Activated T-cell treated with anti-CD3 and anti-CD28 coated beads for 48 hours (primary cell): ENCODE measurements at regions not wholly inside any gene's neighbourhood (a gene's known extent, or its start where the extent isn't known, plus 50 kb on each side); places are given as distances from the start of the nearest gene placed in this dataset.
"Not testable (repeated sequence)": the region's sequence is repeated elsewhere in the genome, so short reads cannot be mapped to it uniquely, and the experiment has no call there.

Experiments
- DNase-seq: peaks from one replicate; pipeline ENCODE4 v3.0.0-alpha.2; 2020; ENCODE audit warnings: low read depth

DNA sequence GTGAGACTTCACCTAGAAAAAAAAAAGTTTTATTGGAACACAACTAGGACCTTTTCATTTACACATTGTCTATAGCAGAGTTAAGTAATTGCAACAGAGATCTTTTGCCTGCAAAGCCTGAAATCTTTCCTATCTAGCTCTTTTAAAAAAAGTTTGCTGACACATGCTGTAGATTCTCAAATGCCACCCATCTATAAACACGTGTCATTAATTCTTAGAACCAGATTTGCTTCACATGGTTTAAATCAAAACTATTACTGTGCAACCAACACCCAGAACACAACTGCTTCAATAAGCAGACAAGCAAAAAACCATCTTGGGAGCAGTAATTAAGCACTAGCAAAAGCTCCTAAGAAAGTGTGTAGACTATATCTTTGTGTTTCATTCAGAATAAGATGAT lies 55.0 kb downstream of the OXSM start:
- DNase-seq, result no peak

DNA sequence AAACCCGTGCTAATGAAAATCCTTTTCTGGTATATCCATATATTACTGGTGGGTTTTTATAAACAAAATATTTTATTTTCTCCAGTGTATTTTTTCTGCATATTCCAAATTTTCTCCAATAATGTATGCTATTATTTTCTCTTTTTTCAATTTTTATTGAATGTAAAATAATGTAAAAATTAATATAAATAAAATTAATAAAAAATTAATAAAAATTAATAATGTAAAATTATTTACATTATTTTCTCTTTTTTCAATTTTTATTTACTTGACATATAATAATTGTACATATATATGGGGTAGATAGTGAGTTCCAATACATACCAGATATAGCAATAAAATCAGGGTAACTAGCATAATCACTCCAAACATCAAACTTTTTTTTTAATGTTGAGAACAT lies 56.4 kb downstream of the OXSM start:
- no peak for DNase-seq

DNA sequence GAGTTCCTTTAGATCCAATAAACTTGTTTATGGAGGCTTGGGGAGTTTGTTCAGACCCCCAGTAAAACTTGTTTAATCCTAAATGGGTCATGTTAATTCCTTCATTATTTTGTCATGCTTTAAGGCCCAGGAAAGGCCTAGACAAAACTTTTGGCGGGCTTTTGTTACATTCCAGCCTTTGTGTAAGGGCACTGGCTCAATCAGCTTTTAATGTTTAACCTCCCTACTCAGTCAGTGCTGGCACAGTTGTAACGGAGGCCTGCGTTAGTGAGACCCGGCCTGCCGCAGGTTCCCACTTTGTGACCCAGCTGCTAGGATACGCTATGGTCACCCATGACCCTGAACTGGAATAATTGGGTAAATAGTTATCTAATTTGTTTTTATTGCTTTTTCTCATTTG lies 59.2 kb downstream of the OXSM start:
- no peak for DNase-seq

DNA sequence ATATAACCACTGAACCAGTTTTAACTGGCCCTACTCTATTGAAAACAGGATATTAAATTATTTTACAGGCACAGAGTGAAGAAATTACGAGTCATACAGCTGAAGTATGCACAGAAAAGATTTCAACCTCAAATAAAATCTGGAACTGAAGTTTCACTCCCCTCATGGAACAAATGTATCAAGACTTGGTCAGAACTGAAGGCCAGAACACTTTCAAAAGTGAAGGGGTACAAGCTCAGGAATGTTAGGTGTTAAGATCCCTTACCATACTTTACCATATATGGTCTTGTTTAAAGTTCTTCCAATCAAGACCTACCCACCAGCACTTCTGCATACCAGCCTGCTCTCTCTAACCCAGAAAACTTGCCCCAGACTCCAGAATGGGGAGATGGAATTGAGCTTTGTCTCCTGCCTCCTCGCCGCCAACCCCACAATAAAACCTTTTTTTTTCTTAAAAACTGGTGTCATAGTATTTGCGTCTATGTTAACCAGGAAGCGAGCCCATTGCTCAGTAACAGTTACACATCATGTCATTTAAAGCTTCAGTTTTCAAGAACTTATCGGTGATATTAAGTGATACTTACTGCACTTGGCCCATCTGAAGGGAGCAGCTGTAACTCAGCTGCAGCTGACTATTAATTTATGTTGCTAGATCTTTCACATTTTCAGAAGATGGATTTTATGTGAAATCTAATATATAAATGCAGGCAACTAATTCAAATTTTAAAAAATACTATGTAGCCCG lies 59.9 kb downstream of the OXSM start:
- no peak for DNase-seq

DNA sequence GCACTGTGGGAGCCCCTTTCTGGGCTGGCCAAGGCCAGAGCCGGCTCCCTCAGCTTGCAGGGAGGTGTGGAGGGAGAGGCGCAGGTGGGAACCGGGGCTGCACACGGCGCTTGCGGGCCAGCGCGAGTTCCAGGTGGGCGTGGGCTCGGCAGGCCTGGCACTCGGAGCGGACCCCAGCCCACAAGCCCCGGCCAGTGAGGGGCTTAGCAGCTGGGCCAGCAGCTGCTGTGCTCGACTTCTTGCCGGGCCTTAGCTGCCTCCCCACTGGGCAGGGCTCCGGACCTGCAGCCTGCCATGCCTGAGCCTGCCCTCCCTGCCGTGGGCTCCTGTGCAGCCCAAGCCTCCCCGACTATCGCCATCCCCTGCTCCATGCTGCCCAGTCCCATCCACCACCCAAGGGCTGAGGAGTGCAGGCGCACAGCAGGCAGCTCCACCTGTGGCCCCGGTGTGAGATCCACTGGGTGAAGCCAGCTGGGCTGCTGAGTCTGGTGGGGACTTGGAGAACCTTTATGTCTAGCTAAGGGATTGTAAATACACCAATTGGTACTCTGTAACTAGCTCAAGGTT lies 61.9 kb downstream of the OXSM start:
- DNase-seq, result not testable (repeated sequence)

DNA sequence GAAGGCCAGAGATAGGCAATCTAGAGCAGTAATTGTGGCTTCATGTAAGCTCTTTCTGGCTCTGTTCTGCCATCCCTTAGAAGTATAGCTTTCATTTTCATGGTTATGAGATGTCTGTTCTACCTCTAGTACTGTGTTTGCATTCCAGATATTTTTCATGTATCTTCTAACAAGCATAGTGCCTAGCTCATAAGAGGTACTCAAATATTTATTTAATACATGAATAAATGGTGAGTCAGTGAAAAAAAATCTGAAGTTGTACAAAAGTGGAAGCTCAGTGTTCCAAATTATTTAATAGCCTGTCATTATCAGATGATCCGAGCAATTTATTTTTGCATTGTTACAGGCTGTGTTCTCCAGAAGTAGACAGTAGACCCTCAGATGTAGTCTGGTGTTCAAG lies 64.3 kb downstream of the OXSM start:
- no peak for DNase-seq

DNA sequence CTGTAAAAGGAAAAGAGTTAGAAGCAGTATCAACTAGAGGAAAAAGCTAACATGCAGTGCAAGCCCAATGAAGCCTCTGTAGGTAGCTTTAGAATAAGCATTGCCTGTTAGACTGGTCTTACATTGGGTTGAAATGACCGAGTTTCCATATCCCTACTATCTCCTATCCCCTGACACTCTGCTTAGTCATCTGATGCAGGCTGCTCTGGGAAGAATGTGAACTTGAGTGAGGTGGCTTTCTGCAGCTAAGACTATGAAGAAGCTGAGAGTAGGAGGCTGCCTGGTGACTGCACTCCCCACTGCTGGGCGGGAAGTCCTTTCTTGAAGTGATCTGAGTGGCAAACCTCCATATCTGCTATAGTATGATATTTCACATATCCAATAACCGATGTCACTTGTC lies 64.7 kb downstream of the OXSM start:
- no peak for DNase-seq

DNA sequence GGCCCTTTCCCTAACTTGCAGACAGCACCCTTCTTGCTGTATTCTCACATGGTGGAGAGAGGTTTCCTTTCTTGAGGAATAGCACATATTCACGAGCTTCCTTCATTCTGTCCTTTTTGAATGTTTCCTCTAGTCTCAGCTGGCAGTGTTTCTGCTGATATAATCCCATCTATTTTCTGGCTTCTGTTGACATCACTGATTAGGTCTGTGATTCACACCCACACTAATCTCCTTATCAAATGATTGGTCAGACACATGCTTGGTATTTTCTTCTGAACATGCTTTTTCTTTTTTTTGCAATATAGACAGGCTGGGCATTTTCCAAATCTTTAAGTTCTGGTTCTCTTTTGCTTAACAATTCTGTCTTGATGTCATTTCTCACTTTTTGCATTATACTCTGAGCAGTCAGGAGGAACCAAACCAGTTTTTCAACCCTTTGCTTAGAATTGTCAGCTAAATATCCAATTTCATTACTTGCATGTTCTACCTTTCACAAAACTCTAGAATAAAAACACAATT lies 65.4 kb downstream of the OXSM start:
- no peak for DNase-seq

DNA sequence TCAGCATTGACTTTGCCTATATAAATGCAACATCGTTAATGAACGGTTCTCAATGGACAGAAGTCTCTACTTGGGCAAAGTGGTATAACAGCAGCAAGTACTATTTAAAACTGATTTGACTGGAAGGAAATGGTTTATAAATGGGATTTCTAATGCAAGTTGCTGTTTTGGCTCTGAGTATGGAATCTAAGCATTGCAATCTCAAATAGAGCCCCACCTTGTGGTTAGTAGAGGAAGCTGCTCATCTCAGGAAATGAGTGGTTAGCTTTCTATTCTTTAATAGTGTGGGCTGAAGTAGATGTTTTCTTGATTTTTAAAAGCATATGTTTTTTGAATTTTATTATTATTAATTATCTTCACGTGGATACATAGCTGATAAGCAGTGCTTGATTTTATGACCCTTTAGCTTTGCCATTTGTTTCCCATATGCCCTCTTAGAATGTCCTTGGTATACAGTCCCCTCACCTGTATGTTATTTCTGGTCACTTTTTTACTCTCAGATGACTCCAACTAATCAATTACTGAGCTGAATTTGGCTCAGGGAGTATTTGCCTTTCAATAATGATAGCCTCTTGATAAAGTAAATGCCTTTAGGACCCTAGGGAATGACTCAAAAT lies 67.1 kb downstream of the OXSM start:
- no peak for DNase-seq

DNA sequence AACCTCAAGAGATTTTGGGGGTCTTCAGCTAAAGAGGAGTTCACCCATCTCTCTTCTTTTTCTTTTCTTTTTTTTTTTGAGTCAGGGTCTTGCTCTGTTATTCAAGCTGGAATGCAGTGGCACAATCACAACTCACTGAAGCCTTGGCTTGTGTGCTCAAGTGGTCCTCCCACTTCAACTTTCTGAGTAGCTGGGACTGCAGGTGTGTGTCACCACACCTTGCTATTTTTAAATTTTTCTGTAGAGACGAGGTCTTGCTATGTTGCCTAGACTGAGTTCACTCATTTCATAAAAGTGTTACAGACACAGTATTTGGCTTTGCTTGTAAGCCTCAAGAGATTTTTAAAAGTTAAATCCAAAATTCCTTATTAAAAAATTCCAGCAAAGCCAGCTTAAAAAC lies 71.7 kb downstream of the OXSM start:
- no peak for DNase-seq

DNA sequence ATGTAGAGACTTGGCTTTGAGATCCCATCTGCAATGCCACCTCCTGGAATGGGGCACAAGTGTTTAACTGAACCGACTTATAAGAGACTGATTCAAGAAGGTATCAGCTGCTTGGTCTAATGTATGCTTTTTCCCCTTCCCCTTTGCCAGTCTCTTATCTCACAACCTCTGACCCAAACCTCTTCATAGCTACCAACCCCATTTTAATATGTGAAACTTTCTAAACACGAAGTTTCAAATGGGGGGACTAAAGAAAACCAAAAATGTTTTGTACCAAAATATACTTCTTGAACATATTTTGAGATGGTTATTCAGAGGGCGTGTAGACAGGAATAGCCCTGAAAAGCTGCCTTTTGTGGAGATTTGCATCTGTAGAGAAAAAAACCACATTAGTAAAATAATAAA lies 73.1 kb downstream of the OXSM start:
- no peak for DNase-seq

DNA sequence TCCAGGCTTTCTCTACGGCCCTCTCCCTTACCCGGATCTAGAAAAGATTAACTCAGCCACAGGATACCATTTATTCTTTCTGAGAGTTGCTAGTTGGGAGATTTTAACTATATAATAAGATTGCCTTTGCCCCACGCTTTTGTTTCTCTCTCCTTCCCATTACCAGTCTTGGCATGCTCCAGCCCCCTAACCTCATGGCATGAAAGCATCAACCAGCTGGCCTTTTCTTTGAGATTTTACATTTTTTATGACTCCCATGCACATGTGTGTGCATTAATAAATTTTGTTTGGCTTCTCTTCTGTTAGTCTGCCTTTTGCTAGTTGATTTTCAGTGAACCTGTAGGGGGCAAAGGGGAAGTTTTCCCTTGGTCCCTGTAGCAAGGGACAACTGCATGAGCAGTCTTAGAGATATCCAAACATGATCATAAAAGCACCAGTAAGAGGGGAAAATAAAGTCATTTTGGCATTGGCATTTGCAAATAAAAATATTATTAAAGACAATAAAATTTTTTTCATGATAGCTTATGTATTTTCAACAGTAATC lies 73.6 kb downstream of the OXSM start:
- DNase-seq, result no peak

DNA sequence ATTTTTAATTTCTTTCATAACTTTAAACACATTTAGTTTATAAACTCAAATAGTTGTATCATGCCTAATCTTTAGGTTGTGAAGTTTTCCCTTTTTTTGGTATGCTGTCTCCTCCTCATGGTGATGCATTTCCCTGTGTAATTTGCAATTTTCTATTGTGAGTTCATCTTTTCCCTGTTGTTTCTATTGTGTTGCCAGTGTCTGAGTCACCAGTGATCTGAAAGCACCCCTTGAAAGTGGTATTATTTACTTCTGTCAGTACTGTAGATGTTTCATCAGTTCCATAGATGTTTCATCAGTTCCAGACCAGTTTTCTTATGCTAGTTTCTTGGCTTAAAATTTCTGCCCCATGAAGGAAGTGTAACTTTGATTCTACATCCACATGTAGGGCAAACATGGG lies 80.6 kb downstream of the OXSM start:
- no peak for DNase-seq

DNA sequence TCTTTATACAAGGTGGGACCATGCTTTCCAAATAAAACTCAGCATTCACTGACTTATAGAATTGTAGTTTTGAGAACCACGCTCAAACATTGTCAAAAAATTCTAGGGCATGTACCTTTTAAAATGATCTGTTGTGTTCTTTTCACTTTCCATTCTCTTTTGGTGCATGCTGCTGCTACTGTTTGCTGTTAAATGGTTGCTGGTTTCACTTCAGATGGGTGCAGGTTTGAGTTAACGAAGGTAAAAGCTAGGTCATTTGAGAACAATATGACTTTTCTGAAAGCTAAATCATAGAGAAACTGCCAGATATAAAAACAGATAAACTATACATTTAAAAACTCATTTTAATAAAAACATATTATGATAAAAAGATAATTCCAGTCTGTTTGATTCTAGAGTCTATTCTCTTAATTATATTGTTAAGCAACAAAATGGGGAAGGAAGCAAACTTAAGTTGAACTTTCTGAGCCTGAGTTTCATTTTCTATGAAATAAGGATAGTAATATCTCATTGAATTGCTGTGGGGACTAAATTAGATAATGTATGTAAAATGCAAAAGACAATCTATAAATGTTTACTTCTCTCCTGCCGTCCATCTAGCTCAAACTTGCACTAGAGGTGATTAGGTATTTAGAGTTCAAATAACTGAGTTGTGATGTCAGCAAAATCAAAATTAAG lies 82.4 kb downstream of the OXSM start:
- DNase-seq, result no peak

DNA sequence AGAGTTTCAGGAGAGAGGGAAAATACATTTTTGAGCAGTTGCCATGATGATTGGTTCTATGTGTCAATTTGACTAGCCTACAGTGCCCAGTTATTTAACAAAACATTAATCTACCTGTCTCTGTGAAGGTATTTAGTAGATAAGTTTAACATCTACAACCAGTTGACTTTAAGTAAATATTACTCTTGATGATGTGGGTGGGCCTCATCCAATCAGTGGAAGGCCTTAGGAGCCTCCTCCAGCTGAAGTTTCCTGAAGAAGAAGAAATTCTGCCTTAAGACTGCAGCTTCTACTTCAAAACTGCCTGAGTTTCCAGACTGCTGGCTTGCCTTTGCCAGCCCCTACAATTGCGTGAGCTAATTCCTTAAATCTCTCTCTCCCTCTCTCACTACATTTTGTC lies 93.6 kb downstream of the OXSM start:
- DNase-seq, result no peak

DNA sequence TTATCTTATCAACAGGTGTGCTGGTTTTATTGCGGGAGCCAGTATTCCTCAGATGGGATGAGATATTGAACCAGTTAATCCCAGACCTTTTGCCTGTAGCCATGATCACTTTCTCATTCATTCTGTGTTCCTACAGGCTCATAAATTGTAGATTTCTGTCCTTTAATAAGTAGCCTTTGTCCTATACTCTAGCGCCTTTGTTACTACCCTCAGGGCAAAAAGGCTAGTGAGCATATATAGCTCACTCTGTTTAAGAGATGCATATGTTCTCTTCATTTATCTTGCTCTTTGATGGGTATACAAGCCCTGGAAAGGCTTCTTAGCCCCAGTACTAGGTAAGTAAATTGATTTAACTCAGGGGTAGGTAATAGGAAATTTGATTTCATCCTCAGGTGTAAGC lies 95.1 kb downstream of the OXSM start:
- no peak for DNase-seq

DNA sequence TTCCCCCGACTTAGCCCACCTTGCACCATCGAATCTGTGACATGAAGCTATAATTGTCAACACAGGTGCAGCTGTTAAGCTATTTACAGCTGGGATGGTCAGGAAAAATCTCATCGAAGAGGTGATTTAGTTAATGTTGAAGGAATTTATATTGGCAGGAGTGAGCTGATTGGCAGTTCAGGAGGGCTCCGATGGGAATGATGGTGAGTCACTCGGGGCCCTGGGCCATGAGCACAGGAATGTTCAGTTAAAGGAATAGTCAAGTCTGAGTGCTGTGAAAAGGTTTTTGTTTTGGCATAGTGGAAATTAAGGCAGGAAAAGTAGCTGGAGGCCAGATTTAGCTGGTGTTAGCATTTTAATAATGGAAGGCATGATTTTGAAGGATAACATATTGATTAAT lies 95.7 kb downstream of the OXSM start:
- DNase-seq, result no peak

DNA sequence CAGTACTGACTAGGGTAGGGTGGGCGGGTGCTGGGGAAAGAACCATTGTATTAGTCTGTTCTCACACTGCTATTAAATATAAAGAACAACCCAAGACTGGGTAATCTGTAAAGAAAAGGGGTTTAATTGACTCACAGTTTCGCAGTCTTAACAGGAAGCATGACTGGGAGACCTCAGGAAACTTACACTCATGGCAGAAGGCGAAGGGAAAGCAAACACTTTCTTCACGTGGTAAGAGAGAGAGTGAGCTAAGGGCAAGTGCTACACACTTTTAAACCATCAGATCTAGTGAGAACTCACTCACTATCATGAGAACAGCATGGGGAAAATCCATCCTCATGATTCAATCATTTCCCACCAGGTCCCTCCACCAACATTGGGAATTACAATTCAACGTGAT lies 98.0 kb downstream of the OXSM start:
- no peak for DNase-seq

DNA sequence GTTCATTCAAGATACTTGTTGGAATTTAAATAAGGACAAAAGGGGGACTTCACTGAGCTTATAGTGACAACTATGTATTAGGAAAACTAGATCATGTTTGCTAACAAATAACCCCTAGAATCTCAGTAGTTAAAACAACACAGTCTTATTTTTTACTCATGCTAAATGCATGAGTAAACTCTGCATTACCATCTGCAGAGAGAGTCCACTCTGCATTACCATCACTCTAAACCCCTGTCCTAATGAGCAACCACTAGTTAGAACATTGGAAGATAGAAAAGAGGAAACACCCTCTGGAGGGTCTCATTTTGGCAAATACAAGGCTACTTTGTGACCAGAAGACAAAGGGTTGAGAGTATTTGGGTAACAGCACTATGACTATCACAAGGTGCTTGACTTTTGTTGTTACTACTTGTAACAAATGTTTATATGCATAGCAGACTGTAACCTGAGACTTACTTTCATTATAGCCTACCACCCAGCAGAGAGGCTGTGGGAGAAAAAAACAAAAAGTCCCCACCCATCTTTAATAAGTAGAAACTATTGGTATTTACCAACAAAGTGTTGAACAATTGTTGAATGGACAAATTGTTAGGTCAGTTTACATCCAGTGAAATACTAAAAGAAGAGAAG lies 99.1 kb downstream of the OXSM start:
- DNase-seq, result no peak

DNA sequence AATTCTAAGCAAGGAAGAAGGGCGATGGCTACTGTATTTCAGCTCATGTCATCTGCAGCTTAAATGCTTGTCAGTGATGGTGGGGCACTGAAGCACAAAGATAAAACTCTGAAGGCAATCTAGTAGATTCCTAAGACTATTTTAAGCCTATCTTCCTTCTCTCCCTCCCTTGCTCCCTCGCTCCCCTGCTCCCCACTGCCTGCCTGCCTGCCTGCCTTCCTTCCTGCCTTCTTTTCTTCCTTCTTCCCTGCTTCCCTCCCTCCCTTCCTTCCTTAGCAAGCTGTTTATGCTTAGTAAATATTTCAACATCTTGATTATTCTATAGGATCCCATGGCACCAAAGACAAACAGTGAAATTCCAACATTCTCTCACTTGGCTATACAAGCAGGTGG lies 99.6 kb downstream of the OXSM start:
- DNase-seq, result no peak

DNA sequence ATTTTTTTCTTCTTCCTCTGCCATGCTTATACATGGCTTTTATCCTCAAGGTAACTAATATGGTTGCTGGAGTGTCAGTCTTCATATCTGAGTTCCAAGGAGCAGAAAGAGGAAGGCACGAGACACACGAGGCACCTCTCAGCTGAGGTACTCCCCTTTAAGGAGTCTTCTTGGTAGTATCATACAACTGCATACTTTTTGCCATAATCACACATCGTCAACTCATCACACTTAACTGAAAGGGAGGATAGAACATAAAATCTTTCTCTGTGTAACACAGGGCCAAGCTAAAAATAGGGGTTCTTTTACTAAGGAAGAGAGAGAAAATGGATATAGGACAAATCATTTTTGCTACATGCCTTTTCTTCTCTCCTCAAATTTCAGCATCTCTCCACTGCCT lies 104.2 kb downstream of the OXSM start:
- no peak for DNase-seq

DNA sequence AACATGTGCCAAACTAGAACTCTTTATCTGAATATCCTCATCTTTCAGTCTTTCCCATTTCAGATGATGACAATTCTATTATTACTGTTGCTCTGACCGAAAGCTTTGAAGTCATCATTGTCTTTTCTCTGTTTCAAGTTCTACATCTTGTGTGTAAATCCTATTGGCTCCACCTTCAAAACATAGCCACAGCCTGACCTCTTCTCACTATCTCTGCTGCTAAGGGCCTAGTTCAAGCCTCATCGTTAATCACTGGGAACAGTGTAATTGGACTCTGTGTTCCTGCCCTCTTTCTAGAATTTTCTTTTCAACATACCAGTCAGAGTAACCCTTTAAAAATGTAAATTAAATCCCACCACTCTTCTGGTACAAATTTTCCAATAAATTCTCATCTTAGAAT lies 105.1 kb downstream of the OXSM start:
- no peak for DNase-seq
